ENCODE measurements at regions not wholly inside any gene's neighbourhood (a gene's known extent, or its start where the extent isn't known, plus 50 kb on each side); places are given as distances from the start of the nearest gene placed in this dataset.

GRCh38 chr13:22252281-22252830 is 581.5 kb downstream of the FGF9 start:
- Histone ChIP-seq H3K4me1 (ENCODE audit: control insufficient read depth, insufficient read depth, low read length) (no peaks in the 10 kb centered on the region), H3K27ac (ENCODE audit: low read length) (no peak overlapping the region), H3K36me3 (ENCODE audit: control insufficient read depth, insufficient read depth, low read length) (no peaks in the 10 kb centered on the region), H3K27me3 (ENCODE audit: control insufficient read depth, insufficient read depth, low read length) (no peaks in the 10 kb centered on the region), H3K4me3 (ENCODE audit: low read depth in 2 of 2, low read length in 2 of 2) (no peak overlapping the region), H3K9me3 (ENCODE audit: control insufficient read depth, insufficient read depth, low read depth, low read length) (no peaks in the 10 kb centered on the region)
- in situ Hi-C loops (cut with HindIII; ENCODE audit: low pct_unique_long_range_greater_than_20kb, low sequenced_read_pairs) (no loop called here), intact Hi-C loops (cut with micrococcal nuclease; ENCODE audit: unreplicated experiment) (no loop called here)
- ATAC-seq (no peak), DNase-seq (ENCODE audit: low read depth, low spot score) (no peak)
- no TSS peak for BruUV-seq (replicated peaks)
- ChIA-PET POLR2A (no interaction called here), CTCF (no interaction called here)
- TF ChIP-seq, protein P1, sequence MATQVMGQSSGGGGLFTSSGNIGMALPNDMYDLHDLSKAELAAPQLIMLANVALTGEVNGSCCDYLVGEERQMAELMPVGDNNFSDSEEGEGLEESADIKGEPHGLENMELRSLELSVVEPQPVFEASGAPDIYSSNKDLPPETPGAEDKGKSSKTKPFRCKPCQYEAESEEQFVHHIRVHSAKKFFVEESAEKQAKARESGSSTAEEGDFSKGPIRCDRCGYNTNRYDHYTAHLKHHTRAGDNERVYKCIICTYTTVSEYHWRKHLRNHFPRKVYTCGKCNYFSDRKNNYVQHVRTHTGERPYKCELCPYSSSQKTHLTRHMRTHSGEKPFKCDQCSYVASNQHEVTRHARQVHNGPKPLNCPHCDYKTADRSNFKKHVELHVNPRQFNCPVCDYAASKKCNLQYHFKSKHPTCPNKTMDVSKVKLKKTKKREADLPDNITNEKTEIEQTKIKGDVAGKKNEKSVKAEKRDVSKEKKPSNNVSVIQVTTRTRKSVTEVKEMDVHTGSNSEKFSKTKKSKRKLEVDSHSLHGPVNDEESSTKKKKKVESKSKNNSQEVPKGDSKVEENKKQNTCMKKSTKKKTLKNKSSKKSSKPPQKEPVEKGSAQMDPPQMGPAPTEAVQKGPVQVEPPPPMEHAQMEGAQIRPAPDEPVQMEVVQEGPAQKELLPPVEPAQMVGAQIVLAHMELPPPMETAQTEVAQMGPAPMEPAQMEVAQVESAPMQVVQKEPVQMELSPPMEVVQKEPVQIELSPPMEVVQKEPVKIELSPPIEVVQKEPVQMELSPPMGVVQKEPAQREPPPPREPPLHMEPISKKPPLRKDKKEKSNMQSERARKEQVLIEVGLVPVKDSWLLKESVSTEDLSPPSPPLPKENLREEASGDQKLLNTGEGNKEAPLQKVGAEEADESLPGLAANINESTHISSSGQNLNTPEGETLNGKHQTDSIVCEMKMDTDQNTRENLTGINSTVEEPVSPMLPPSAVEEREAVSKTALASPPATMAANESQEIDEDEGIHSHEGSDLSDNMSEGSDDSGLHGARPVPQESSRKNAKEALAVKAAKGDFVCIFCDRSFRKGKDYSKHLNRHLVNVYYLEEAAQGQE (IDR thresholded peaks at IDR 0.05; ENCODE audit: insufficient read depth in 1 of 2, low read depth in 2 of 2, low read length in 1 of 2) = no peak
- TF ChIP-seq, protein P2, sequence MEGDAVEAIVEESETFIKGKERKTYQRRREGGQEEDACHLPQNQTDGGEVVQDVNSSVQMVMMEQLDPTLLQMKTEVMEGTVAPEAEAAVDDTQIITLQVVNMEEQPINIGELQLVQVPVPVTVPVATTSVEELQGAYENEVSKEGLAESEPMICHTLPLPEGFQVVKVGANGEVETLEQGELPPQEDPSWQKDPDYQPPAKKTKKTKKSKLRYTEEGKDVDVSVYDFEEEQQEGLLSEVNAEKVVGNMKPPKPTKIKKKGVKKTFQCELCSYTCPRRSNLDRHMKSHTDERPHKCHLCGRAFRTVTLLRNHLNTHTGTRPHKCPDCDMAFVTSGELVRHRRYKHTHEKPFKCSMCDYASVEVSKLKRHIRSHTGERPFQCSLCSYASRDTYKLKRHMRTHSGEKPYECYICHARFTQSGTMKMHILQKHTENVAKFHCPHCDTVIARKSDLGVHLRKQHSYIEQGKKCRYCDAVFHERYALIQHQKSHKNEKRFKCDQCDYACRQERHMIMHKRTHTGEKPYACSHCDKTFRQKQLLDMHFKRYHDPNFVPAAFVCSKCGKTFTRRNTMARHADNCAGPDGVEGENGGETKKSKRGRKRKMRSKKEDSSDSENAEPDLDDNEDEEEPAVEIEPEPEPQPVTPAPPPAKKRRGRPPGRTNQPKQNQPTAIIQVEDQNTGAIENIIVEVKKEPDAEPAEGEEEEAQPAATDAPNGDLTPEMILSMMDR (IDR thresholded peaks at IDR 0.05) = no peak
- TF ChIP-seq TCF7L2 (IDR thresholded peaks at IDR 0.05; ENCODE audit: low read depth, low read length) = no peak
- no peak for TF ChIP-seq SIN3A (IDR thresholded peaks at IDR 0.05; ENCODE audit: borderline replicate concordance, insufficient read depth, low read depth, low read length)
- no peak for TF ChIP-seq POLR2AphosphoS5 (IDR thresholded peaks at IDR 0.05; ENCODE audit: low read depth, low read length)

DNA sequence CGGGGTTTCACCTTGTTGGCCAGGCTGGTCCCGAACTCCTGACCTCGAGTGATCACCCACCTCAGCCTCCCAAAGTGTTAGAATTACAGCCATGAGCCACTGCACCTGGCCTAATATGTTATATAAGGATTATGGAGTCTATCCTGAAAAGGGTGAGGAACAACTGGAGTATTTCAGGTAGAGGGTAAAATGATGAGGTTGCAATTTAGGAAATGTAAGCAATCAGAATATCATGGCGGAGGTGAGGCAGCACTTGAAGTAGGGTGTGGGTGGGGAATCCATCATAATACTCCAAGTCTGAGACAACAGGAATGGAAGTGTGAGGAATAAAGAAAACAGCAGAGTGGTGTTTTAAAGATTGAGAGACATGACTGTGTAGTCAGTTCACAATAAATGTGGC is 582.2 kb downstream of the FGF9 start:
- no peak overlapping the region for H3K27ac ChIP-seq (ENCODE audit: low read length)
- no peaks in the 10 kb centered on the region for H3K27me3 ChIP-seq (ENCODE audit: control insufficient read depth, insufficient read depth, low read length)
- intact Hi-C loops (cut with micrococcal nuclease; ENCODE audit: unreplicated experiment) (no loop called here), in situ Hi-C loops (cut with HindIII; ENCODE audit: low pct_unique_long_range_greater_than_20kb, low sequenced_read_pairs) (no loop called here)
- H3K4me1 ChIP-seq (ENCODE audit: control insufficient read depth, insufficient read depth, low read length) = no peaks in the 10 kb centered on the region
- DNase-seq (ENCODE audit: low read depth, low spot score) (no peak), ATAC-seq (no peak)
- BruUV-seq (replicated peaks) = no TSS peak
- H3K9me3 ChIP-seq (ENCODE audit: control insufficient read depth, insufficient read depth, low read depth, low read length) = no peaks in the 10 kb centered on the region
- no peak overlapping the region for H3K4me3 ChIP-seq (ENCODE audit: low read depth in 2 of 2, low read length in 2 of 2)
- TF ChIP-seq, protein P1 (IDR thresholded peaks at IDR 0.05; ENCODE audit: insufficient read depth in 1 of 2, low read depth in 2 of 2, low read length in 1 of 2) = no peak
- TF ChIP-seq POLR2AphosphoS5 (IDR thresholded peaks at IDR 0.05; ENCODE audit: low read depth, low read length) (no peak), SIN3A (IDR thresholded peaks at IDR 0.05; ENCODE audit: borderline replicate concordance, insufficient read depth, low read depth, low read length) (no peak), TCF7L2 (IDR thresholded peaks at IDR 0.05; ENCODE audit: low read depth, low read length) (no peak)
- TF ChIP-seq, protein P2 (IDR thresholded peaks at IDR 0.05) = no peak
- POLR2A ChIA-PET = no interaction called here
- no peaks in the 10 kb centered on the region for H3K36me3 ChIP-seq (ENCODE audit: control insufficient read depth, insufficient read depth, low read length)
- CTCF ChIA-PET = no interaction called here
